SK-N-SH (cell line): ENCODE measurements at regions not wholly inside any gene's neighbourhood (a gene's known extent, or its start where the extent isn't known, plus 50 kb on each side); places are given as distances from the start of the nearest gene placed in this dataset.

Source experiments
- GABPA ChIP-seq: IDR thresholded peaks from 2 replicates; pipeline ENCODE4 v1.4.0; 2012; ENCODE audit warnings: low read depth, mild to moderate bottlenecking
- POLR2AphosphoS5 ChIP-seq: IDR thresholded peaks from 2 replicates; pipeline ENCODE4 v1.6.1; 2012; ENCODE audit warnings: low read depth, low read length
- RFX5 ChIP-seq: IDR thresholded peaks from 2 replicates; pipeline ENCODE4 v1.6.1; 2012; ENCODE audit warnings: mild to moderate bottlenecking, improper control_type of control experiment, low read length
- RXRA ChIP-seq: IDR thresholded peaks from 2 replicates; pipeline ENCODE4 v1.4.0; 2012; ENCODE audit warnings: low read depth, mild to moderate bottlenecking, borderline replicate concordance
- TF ChIP-seq, protein P1 (sequence below): fragments of 200-600 bp; sonication (generic); IDR thresholded peaks from 2 replicates; pipeline ENCODE4 v1.6.1; 2017; ENCODE audit warnings: antibody characterized with exemption, mild to moderate bottlenecking, moderate library complexity

- no peak for TF ChIP-seq POLR2AphosphoS5
- TF ChIP-seq, protein P1, sequence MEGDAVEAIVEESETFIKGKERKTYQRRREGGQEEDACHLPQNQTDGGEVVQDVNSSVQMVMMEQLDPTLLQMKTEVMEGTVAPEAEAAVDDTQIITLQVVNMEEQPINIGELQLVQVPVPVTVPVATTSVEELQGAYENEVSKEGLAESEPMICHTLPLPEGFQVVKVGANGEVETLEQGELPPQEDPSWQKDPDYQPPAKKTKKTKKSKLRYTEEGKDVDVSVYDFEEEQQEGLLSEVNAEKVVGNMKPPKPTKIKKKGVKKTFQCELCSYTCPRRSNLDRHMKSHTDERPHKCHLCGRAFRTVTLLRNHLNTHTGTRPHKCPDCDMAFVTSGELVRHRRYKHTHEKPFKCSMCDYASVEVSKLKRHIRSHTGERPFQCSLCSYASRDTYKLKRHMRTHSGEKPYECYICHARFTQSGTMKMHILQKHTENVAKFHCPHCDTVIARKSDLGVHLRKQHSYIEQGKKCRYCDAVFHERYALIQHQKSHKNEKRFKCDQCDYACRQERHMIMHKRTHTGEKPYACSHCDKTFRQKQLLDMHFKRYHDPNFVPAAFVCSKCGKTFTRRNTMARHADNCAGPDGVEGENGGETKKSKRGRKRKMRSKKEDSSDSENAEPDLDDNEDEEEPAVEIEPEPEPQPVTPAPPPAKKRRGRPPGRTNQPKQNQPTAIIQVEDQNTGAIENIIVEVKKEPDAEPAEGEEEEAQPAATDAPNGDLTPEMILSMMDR, result no peak
- no peak for TF ChIP-seq RXRA
- no peak for TF ChIP-seq GABPA
- no peak for TF ChIP-seq RFX5
These were observed 119.1 kb upstream of the ATXN7L3B start for GRCh38 chr12:74418573-74418972.
